Panc1 (cell line): ENCODE measurements at regions not wholly inside any gene's neighbourhood (a gene's known extent, or its start where the extent isn't known, plus 50 kb on each side); places are given as distances from the start of the nearest gene placed in this dataset.

Source experiments
- ATAC-seq: fragments of 200-7000 bp; cut with Tn5 transposase; 2 replicates; pipeline ENCODE4 v1.9.1; 2020; ENCODE audit warnings: mild to moderate bottlenecking, moderate library complexity
- BruUV-seq: library from RNA; stranded (reverse); fragments of 400-500 nt; replicated peaks from 2 replicates; lab custom pipeline; 2021; lab: Mats Ljungman, UMichigan
- CTCF ChIA-PET: fragments of 300-600 bp; sonication (Branson Sonifier 250); formaldehyde crosslinking; loops from one replicate; lab custom pipeline; 2022; ENCODE audit warnings: antibody characterized with exemption; lab: Charles Lee
- POLR2A ChIA-PET: fragments of 300-600 bp; sonication (Branson Sonifier 250); formaldehyde crosslinking; loops from one replicate; lab custom pipeline; 2022; ENCODE audit warnings: antibody characterized with exemption; lab: Charles Lee
- DNase-seq: peaks from one replicate; pipeline ENCODE4 v3.0.0-alpha.2; 2010; ENCODE audit warnings: low read depth, low spot score
- H3K27ac ChIP-seq: 2 replicates; pipeline ENCODE4 v1.5.1; 2011; ENCODE audit warnings: mild to moderate bottlenecking, low read length, inconsistent platforms
- H3K27me3 ChIP-seq: fragments of 200-500 bp; sonication (Bioruptor generic); 2 replicates; pipeline ENCODE4 v1.6.0; 2014; ENCODE audit warnings: low read length, inconsistent platforms; ENCODE audit not compliant: control insufficient read depth, insufficient read depth
- H3K36me3 ChIP-seq: fragments of 200-500 bp; sonication (Bioruptor generic); 2 replicates; pipeline ENCODE4 v1.5.1; 2014; ENCODE audit warnings: inconsistent platforms, mild to moderate bottlenecking, low read length, moderate library complexity; ENCODE audit not compliant: control insufficient read depth, insufficient read depth
- H3K4me1 ChIP-seq: 2 replicates; pipeline ENCODE4 v1.5.1; 2011; ENCODE audit warnings: inconsistent platforms, mild to moderate bottlenecking, low read length, moderate library complexity; ENCODE audit not compliant: control insufficient read depth, insufficient read depth
- H3K4me3 ChIP-seq, 2 experiments: 2 replicates each; pipeline ENCODE4 v1.5.1; 2011 to 2012; ENCODE audit warnings: low read depth in 2 of 2, low read length in 2 of 2, mild to moderate bottlenecking in 2 of 2, inconsistent platforms in 1 of 2, moderate library complexity in 1 of 2
- H3K9me3 ChIP-seq: fragments of 200-500 bp; sonication (Bioruptor generic); 2 replicates; pipeline ENCODE4 v1.5.1; 2014; ENCODE audit warnings: low read depth, mild to moderate bottlenecking, inconsistent platforms, low read length, moderate library complexity; ENCODE audit not compliant: control insufficient read depth, insufficient read depth
- CTCF ChIP-seq: fragments of 450-650 bp; IDR thresholded peaks from 2 replicates; pipeline ENCODE4 v1.5.1; 2017; ENCODE audit warnings: mild to moderate bottlenecking
- POLR2AphosphoS5 ChIP-seq: IDR thresholded peaks from 2 replicates; pipeline ENCODE4 v1.6.1; 2012; ENCODE audit warnings: mild to moderate bottlenecking, low read depth, low read length, moderate library complexity
- REST ChIP-seq, 2 experiments: IDR thresholded peaks; 2 replicates each; pipeline ENCODE4 v1.6.1; 2011 to 2012; ENCODE audit warnings: low read depth in 2 of 2, control low read depth in 1 of 2, low read length in 1 of 2, mild to moderate bottlenecking in 1 of 2, moderate library complexity in 1 of 2; ENCODE audit not compliant: insufficient read depth in 1 of 2
- SIN3A ChIP-seq: IDR thresholded peaks from 2 replicates; pipeline ENCODE4 v1.6.1; 2012; ENCODE audit warnings: low read depth, mild to moderate bottlenecking, low read length, moderate library complexity, borderline replicate concordance; ENCODE audit not compliant: insufficient read depth
- TCF7L2 ChIP-seq: IDR thresholded peaks from 2 replicates; pipeline ENCODE4 v1.6.1; 2011; ENCODE audit warnings: mild to moderate bottlenecking, low read depth, low read length, inconsistent platforms
- in situ Hi-C: cut with HindIII; loops from 2 replicates; pipeline ENCODE4 v1.10.0; 2016; ENCODE audit warnings: low sequenced_read_pairs, low pct_unique_long_range_greater_than_20kb
- intact Hi-C: fragments of 100-400 bp; cut with micrococcal nuclease; formaldehyde crosslinking; loops from one replicate; pipeline ENCODE4 v1.10.0; 2022; ENCODE audit not compliant: unreplicated experiment

- H3K36me3 ChIP-seq: no peaks in the 10 kb centered on the region
- no peaks in the 10 kb centered on the region for H3K27me3 ChIP-seq
- ATAC-seq (no peak), DNase-seq (no peak)
- intact Hi-C loops: no loop called here
- no TSS peak for BruUV-seq
- no peaks in the 10 kb centered on the region for H3K9me3 ChIP-seq
- no peak overlapping the region for H3K4me3 ChIP-seq
- ChIA-PET POLR2A (no interaction called here), CTCF (no interaction called here)
- in situ Hi-C loops: no loop called here
- no peak for TF ChIP-seq TCF7L2
- TF ChIP-seq SIN3A: no peak
- TF ChIP-seq POLR2AphosphoS5: no peak
- TF ChIP-seq REST (IDR thresholded peaks at IDR 0.05; ENCODE audit: insufficient read depth in 1 of 2, low read depth in 2 of 2, low read length in 1 of 2): no peak
- TF ChIP-seq CTCF: no peak
- no peak overlapping the region for H3K27ac ChIP-seq
- H3K4me1 ChIP-seq: no peaks in the 10 kb centered on the region
Measured at GRCh38 chr7:41834805-41835694, 132.2 kb upstream of the INHBA start.

- intact Hi-C loops: no loop called here
Measured at GRCh38 chr7:41832941-41833340, 130.1 kb upstream of the INHBA start.

More at GRCh38 chr7:41832941-41833340, 130.1 kb upstream of the INHBA start:
- Histone ChIP-seq H3K4me1 (no peaks in the 10 kb centered on the region), H3K27ac (no peak overlapping the region), H3K4me3 (no peak overlapping the region), H3K36me3 (no peaks in the 10 kb centered on the region), H3K27me3 (no peaks in the 10 kb centered on the region), H3K9me3 (no peaks in the 10 kb centered on the region)
- no TSS peak for BruUV-seq
- in situ Hi-C loops: no loop called here
- ChIA-PET POLR2A (no interaction called here), CTCF (no interaction called here)
- DNase-seq (no peak), ATAC-seq (no peak)
- TF ChIP-seq TCF7L2 (no peak), REST (IDR thresholded peaks at IDR 0.05; ENCODE audit: insufficient read depth in 1 of 2, low read depth in 2 of 2, low read length in 1 of 2) (no peak), CTCF (no peak), SIN3A (no peak), POLR2AphosphoS5 (no peak)
